EL (cell line): ENCODE measurements at regions not wholly inside any gene's neighbourhood (a gene's known extent, or its start where the extent isn't known, plus 50 kb on each side); places are given as distances from the start of the nearest gene placed in this dataset.

Experiments
- DNase-seq: peaks from one replicate; pipeline ENCODE4 v3.0.0-alpha.2; 2016

DNA sequence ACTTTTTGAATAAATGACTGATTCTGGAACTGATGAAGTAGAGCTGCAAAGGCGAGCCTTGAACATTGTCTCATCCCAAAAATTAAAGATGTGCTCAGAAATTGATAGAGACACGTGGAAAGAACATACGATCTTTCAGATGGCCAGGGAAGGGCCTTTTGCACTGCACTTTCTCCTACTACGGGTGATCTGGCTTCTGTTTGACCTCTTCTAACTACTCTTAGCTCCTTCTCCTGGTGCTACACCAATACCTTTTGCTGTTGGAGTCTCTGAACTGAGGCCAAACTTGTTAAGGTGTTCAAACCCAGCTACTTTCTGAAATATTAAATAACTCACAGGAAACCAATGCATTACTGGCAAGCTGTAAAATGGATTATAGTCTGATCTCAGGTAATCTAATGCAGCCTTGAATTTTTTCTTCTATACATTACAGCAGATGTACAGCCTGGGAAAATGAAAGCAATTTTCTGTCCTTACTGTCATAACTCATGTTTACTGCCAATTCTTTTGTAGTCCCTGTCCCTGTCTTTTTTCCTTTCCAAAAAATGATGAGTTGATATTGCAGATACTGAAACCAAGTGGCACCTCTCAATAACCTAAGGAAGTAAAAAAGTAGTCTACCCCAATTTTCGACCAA lies 1086.1 kb upstream of the CNTN5 start:
- DNase-seq, result no peak

DNA sequence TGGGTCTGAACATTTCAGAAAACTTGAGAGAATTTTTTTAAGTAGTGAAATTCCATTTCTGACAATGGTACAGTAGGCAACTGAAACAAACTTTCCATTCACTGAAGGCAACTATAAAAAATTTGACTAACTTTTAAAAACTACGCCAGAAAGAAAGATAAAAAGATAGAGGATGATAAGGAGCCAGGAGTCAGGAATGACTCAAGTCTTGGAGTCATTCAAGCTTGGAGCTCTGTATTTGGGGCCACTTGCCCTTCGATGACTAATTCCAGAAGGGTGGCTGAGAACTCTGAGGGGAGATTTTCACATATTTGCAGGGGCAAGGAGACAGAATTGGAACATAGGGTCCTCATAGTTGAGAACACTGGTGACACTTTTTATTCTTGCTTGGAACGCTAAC lies 1083.2 kb upstream of the CNTN5 start:
- peak; percentile 53 for DNase-seq

DNA sequence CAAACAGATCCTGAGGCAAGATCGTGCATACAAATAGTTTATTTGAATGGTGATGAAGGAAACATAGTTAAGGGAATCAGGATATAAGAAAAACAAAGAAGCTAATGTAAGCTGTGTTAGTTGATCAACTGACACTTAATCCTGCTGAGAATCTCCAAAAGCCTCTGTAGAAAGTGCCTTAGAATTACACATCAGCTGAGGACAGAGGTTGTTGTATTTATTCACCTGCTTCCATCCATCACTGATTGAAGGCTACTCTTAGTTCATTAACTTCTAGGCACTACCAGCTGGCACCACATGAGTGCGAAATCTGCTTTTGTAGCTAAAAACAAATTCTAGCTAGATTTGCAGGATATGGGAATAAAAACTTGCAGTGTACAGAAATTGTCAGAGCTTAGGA lies 1082.0 kb upstream of the CNTN5 start:
- no peak for DNase-seq

DNA sequence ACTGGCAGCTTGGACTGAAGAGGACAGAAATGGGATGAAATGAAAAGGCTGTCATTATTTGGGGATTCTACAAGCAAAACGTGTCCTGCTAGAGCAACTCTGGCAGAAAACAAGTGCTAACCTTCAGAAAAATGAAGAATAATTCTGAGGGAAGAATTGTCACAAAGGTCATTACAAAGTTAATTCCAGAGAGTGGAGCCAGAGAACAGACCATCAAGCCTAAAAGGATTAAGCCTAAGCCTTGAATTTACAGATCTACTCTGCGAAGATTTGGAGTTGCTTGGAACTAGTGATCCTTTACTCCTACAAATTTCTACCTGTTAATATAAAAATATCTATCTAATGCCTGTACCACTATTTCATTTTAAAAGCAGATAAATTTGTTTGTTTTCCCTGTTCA lies 1077.3 kb upstream of the CNTN5 start:
- DNase-seq, result no peak

DNA sequence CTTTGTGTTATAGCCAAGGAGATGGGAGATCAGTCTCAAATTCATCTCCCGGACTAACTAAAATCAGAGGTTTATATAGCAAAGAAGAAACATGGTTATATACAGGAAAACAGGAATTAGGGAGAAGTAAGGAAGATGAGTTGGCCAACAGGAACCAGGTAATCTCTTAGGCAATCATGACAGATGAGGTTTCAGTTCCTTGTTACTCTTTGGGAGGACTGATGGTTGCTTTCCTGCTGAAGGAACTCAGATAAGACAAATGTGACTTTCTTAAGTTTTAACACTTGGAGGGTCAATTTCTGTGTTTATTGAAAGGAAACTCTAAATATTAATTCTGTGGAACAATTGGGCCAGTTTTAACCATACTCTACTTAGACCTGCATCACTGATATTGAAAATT lies 1072.0 kb upstream of the CNTN5 start:
- DNase-seq, result no peak

DNA sequence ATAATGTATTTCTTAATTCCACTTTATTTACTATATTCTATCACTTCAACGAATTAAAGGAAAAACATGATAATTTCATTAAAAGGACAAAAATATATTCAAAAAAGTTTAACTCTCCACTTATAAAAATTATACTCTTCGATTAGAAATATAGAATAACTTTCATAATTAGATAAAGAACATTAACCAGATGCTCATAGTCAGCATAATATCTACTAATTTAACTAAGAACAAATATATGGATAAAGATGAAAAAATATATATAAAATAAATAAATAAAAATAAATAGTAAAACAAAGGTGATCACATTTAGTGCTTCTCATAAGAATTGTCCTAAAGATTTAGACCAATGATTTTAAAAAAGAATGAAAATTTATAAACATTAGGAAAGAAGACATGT lies 1065.2 kb upstream of the CNTN5 start:
- no peak for DNase-seq

DNA sequence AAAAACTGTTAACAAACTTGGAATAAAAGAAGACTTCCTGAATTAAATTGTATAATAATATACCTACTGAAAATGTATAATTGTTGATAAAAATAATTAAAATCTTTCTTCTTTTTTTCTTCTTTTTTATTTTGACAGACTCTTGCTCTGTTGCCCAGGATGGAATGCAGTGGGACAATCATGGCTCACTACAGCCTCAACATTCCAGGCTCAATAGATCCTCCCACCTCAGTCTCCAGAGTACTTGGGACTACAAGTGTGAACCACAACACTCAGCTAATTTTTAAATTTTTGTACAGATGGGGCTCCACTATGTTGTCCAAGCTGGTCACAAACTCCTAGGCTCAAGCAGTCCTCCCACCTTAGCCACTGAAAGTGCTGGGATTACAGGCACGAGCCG lies 1063.8 kb upstream of the CNTN5 start:
- DNase-seq, result no peak

DNA sequence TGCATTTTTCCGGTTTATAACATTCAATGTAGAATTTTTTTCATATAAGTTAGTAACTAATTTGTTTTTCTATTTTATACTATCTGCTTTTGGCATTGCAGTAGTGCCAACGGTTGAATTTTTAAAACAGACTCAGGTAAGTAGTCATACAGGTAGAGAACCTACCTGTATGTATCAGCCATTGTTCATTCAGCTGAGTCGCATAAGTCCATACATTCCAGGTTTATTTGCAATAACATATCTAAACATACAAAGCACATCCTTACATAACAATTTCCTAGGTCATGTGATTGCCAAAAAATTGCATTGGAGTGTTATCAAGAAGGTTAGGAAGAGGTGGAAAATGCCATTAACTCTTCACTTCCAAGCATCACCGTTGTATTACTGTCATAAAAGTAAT lies 1059.3 kb upstream of the CNTN5 start:
- no peak for DNase-seq

DNA sequence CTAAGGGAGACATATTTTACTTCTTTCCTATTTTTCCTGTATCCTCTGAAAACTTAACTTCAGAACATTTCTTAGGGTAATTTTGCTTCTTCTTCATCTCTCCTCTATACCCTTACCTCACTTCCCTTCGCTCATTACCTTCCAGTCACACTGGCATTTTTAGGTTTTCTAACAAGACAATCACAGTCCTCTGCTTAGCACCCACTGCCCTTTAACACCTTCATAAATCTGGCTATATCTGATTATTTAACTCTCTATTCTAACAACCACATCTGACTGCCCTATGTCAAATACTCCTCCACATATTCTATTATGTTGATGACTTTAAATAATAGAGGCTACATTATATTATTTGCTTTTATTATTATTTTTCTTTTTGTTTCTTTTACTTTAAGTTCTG lies 1058.0 kb upstream of the CNTN5 start:
- no peak for DNase-seq

DNA sequence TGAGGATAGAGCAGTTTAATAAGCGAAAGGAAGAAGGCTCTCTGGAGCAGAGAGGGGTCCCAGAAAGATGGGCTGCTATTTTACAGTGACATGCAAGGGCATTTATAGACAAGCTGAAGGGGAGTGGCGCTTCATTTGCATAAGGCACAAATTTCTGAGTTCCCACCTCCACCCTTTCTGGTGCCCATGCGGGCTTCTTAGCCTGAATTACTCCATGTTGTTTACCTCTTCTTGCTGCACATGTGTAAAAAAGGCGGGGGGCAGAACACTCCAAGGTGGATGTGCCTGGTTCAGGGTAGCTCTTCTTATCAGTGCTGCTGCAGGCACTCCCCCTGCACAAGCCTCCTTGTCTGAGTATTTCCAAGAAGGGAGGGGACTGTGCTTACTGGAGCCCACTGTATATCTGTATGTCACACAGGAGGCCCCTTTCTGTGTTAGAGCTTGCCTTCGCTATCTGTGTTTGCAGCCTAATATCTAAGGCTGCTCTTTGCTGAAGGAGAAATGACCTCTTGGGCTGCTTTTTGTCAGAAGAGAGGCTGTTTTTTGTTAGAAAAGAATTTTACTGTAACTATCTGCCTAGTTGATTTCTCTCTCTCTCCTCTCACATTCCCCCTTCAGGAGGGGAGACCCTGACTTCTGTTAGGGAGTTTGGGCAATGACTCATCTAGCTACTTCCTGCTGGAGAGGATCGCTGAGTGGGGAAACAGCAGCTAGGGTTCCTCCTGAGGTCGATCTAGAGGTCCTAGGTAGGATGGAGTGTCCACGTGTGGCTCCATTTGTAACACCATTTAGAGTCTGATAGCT lies 1057.0 kb upstream of the CNTN5 start:
- DNase-seq, result peak; percentile 45

DNA sequence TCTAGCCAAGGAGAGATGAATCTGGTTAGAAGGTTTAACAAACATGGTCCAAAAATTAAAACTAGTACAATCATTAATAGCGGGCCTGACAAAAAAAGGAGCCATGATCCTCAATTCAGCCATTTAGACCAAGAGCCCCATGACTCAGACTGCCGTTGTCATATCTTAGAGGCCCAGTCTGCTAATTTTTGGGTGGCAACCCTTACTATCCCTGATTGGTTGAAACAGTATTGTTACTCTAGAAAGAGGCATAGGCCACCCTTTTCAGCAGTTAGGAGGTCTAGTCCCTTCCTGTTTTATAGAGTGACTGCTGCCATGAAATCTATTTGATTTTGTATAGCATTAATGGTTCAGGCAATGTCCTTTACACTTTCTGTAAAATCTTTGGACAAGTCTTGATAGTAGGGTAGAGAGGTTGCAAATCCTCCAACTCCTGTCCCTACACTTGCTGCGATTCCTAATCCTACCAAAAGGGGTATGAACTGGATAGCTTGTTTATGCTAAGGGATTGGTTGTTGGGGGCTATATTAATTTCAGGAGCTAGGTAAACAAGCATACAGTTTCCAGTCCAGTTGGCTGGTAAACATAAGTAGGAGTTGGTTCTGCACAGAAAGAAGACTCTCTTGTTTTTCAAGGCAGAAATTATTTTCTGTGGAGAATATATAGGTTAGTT lies 1056.3 kb upstream of the CNTN5 start:
- DNase-seq, result no peak

DNA sequence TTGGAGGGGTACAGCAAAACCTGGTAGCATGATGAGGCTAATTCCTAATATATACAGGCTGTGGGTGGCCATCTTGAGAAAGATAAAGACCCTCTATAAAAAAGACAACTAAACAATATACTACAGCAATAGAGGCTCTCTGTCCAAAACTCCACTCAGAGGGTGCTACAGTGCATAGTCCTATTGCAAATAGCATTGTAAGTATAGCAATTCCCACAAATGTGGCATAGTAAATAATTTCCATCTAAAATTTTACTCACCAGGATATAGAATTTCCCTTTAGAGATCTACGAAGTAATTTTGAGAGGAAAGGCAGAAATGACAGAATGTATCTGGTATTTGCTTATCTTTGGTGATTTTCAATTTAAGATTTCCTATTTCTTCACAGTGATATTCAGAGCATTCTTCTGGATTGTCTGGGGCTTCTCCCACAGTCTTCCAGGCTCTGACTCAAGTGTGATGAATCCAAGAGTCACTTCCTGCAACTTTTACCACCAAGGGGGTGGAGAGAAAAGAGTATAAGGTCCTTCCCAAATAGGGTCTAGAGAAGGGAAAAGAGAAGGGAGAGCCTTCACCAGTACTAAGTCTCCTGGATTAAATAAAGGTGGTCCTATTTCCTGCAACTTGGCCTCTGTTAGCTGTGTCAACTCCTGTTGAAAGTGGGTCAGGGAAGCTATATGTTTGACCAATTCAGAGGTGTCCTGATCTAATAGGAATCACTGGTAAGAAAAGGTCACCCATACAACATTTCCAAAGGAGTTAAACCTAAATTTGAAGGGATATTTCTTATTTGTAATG lies 1054.7 kb upstream of the CNTN5 start:
- peak; percentile 94 for DNase-seq

DNA sequence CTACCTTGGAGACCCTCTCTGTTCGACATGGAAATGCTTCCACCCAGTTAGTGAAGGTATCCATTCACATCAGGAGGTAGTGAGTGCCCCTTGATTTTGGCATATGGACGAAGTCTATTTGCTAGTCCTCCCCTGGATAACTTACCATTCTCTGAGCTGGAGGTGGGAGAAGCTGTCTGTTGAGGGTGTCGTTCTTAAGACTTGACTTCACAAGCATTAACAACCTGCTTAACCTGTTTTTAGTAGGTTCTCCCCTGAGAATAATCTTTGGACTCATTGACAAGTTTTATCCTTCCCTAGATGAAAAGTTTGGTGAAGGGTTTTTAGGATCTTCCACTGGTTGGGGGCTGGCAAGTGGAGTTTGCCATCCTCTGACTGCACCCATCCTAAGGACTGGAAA lies 1053.8 kb upstream of the CNTN5 start:
- no peak for DNase-seq

DNA sequence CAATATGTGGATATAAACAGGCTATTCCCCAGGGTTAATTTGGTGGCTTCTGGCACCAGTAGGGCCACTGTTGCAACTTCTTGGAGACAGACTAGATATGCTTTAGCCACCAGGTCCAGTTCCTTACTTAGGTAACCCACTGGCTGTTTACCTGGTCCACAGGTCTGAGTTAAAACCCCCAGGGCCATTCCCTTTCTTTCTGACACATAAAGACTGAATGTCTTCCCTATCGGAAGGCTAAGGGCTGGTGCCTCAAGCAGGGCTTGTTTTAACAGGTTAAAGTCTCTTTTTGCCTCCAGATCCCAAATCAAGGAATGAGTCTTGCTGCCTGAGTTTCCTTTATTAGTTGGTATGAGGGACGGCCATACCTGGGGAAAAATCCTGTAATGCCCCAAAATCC lies 1052.7 kb upstream of the CNTN5 start:
- DNase-seq, result no peak

DNA sequence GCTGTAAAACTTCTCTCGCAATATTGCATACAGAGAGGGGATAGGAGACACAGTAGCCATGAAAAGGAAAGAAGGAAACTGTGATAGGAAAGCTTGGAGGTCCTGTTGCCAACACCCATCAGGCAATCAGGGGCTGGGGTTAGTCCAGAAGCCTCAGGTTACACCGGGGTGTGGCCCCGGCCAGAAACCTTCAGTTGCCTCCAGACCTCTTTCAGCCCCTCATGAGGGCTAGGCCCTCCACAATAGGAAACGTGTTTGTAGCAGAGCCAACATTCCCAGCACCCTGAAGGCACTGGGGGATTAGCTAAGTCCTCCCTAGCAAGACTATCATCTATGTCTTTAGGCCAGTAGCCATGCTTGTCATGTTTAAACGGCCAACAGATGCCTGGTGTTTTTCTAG lies 1048.0 kb upstream of the CNTN5 start:
- no peak for DNase-seq

DNA sequence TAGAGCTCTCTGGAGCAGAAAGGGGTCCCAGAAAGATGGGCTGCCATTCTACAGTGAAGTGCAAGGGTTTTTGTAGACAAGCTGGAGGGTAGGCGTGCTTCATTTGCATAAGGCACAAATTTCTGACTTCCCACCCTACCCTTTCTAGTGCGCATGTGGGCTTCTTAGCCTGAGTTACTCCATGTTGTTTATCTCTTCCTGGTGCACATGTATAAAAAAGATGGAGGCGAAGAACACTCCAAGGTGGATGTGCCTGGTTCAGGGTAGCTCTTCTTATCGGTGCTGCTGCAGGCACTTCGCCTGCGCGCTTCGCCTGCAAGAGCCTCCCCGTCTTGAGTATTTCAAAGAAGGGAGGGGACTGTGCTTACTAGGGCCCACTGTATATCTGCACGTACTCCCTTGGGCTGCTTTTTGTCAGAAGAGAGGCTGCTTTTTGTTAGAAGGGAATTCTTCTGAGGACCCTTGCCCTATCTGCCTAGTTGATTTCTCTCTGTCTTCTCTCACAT lies 1047.3 kb upstream of the CNTN5 start:
- DNase-seq, result no peak

DNA sequence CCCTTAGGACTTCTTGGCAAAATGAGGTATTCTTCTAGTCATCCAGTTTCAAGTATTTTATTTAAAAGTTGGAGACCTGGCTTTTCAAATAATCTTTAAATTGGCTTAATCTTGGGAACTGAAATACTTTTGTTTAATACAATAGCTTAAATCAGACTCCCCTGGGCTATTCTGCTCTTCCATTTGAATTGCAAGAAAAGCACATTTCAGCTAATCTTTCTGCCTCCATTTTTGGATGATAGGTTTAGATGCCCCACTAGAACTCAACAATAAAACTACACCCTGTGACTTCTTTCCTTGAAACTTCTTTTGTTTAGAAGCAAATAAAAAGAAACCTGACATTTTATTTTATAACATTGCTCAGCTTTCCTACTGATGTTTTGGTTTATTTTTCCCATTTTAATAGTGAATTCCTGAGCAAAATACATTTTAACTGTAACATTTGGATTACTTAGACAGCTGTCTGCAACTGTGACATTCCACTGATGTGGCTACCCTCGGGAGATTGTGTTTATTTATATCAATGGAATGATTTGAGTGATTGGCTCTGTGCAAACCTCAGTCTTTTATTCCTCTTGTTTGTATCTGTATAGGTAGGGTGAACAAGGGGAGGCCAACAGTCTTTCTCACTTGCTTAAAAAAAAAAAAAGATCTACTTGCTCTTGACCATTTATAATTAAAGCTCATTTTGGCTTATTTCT lies 1045.8 kb upstream of the CNTN5 start:
- no peak for DNase-seq

DNA sequence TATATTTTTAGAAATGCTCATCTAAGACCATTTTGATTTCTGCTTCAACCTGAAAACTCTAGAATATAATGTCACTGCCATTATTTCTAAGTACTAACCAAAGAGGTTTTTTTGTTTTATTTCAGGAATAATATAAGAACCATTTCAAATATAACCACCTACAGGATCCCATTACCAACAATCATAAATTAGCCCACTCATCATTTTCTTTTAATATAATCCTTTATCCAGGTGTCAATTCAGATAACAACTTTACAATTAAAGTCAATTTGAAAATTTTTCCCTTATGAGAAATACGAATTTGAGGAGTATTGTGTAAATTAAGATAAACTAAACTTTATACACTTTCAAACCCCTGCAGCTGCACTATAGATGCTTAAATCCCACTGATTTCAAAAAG lies 1043.0 kb upstream of the CNTN5 start:
- no peak for DNase-seq

DNA sequence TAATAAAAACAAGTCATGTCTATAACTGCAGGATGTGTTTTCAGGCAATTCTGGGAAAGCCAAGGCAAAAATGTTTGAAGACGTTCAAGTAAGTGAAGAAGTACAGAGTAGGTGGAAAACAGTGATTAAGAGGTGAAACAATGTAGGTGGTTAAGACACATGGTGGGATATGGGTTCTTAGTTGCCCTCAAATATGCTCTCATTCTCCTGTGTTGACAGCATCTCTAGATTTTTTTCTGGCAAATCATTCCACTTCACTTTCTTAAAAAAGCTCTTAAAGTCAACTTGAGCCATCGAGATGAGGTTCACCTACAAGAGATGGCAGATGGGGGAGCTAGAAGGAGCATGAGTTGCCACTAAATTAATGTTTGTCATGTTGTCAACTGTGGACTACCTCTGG lies 1041.0 kb upstream of the CNTN5 start:
- DNase-seq, result no peak

DNA sequence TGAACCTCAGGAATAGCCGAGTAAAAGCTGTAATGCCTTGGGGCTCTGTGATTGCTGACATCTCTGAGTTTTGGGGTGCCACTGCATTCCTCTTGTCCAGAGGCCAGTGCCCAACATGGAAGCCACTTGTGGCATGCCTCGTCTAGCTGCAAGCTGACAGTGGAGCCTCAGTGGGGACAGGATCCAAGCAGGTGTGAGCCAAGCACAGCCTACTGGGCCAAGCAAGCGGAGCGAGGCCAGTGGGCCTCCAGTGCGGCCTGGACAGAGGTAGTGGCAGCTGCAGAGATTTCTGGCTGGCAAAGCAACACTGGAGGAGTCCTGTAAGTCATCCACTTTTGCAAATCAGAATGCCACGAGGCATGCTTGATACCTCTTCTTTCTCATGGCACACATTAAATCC lies 1038.2 kb upstream of the CNTN5 start:
- DNase-seq, result no peak

DNA sequence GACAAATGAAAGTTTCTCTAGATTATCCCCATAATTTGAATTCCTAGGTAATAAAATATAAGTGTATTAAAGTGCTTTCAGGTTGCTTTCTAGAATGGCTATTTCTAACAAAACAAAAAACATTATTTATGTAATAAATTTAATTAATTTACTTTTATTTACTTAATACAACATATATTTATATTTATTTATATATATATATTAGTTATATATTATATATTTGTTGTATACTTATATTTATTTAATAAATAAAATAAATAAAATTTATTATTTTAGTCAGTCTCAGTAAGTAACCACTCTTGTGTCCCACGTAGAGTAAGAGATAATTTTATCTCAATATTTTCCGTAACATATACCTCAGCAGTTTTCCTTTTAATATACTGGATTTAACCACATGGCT lies 1031.6 kb upstream of the CNTN5 start:
- no peak for DNase-seq

DNA sequence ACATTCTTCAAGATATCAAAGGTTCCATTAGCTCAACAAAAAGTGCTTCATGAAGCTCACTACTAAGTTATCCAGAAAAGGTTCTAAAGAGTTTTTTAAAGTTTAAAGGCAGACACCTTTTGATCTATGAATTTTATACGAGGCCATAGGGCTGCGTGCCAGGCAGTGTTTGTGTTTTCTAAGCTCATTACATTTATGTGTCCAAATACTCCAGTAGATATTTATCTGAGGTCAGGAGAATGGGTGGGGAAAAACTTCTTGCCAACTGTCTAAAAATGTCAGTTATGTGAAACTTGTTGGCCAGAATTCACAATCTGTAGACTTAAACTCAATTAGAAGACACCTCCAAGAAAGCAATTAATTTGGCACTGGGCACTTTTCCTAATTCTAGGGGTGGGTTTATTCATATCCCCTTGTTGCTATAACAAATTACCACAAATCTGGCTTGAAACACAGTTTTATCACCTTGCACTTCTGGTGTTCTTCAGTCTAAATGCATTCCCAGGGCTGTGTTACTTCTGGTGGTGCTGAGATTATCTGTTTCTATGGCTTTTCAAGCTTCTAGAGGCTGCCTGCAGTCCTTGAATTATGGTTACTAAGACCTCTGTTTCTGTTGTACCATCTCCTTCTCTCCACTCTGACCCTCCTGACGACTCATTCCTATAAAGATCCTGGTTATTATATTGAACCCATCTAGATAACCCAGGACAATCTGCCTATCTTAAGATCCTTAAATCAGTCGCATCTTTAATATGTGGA lies 1030.4 kb upstream of the CNTN5 start:
- DNase-seq, result peak; percentile 44
